ENCODE measurements at regions not wholly inside any gene's neighbourhood (a gene's known extent, or its start where the extent isn't known, plus 50 kb on each side); places are given as distances from the start of the nearest gene placed in this dataset.

- peak; percentile 78 for TF ChIP-seq CTCF (IDR thresholded peaks at IDR 0.05; ENCODE audit: unreplicated experiment)
- peaks cover 33% of the 10 kb centered on the region for H3K27me3 Mint-ChIP-seq
- no peaks in the 10 kb centered on the region for H3K36me3 Mint-ChIP-seq (ENCODE audit: insufficient read depth)
- H3K27ac Mint-ChIP-seq, result no peak overlapping the region
- peak; percentile 68 for DNase-seq (ENCODE audit: low spot score, unreplicated experiment)
- no peaks in the 10 kb centered on the region for H3K9me3 Mint-ChIP-seq (ENCODE audit: low read depth)
- no peaks in the 10 kb centered on the region for H3K4me1 Mint-ChIP-seq (ENCODE audit: low read depth)
- H3K4me3 Mint-ChIP-seq (ENCODE audit: low read depth), result no peak overlapping the region
These were observed 256.3 kb upstream of the SFSWAP start for GRCh38 chr12:131454418-131455217.

- H3K4me3 Mint-ChIP-seq (ENCODE audit: low read depth), result no peak overlapping the region
- H3K27ac Mint-ChIP-seq, result no peak overlapping the region
- no peak for TF ChIP-seq CTCF (IDR thresholded peaks at IDR 0.05; ENCODE audit: unreplicated experiment)
- no peak for DNase-seq (ENCODE audit: low spot score, unreplicated experiment)
- peaks cover 33% of the 10 kb centered on the region for H3K27me3 Mint-ChIP-seq
- no peaks in the 10 kb centered on the region for H3K4me1 Mint-ChIP-seq (ENCODE audit: low read depth)
- no peaks in the 10 kb centered on the region for H3K36me3 Mint-ChIP-seq (ENCODE audit: insufficient read depth)
- H3K9me3 Mint-ChIP-seq (ENCODE audit: low read depth), result no peaks in the 10 kb centered on the region
These were observed 255.7 kb upstream of the SFSWAP start for GRCh38 chr12:131455218-131455506.

GRCh38 chr12:131455581-131456110 lies 255.2 kb upstream of the SFSWAP start:
- Mint-ChIP-seq H3K27me3 (peaks cover 38% of the 10 kb centered on the region), H3K4me1 (ENCODE audit: low read depth) (no peaks in the 10 kb centered on the region), H3K36me3 (ENCODE audit: insufficient read depth) (no peaks in the 10 kb centered on the region), H3K9me3 (ENCODE audit: low read depth) (no peaks in the 10 kb centered on the region), H3K27ac (no peak overlapping the region), H3K4me3 (ENCODE audit: low read depth) (no peak overlapping the region)
- TF ChIP-seq CTCF (IDR thresholded peaks at IDR 0.05; ENCODE audit: unreplicated experiment), result no peak
- no peak for DNase-seq (ENCODE audit: low spot score, unreplicated experiment)

GRCh38 chr12:131456301-131457027 lies 254.4 kb upstream of the SFSWAP start:
- H3K36me3 Mint-ChIP-seq (ENCODE audit: insufficient read depth), result no peaks in the 10 kb centered on the region
- H3K4me1 Mint-ChIP-seq (ENCODE audit: low read depth), result no peaks in the 10 kb centered on the region
- TF ChIP-seq CTCF (IDR thresholded peaks at IDR 0.05; ENCODE audit: unreplicated experiment), result no peak
- H3K4me3 Mint-ChIP-seq (ENCODE audit: low read depth), result no peak overlapping the region
- no peak overlapping the region for H3K27ac Mint-ChIP-seq
- no peaks in the 10 kb centered on the region for H3K9me3 Mint-ChIP-seq (ENCODE audit: low read depth)
- DNase-seq (ENCODE audit: low spot score, unreplicated experiment), result no peak
- peaks cover 39% of the 10 kb centered on the region for H3K27me3 Mint-ChIP-seq

GRCh38 chr12:131457028-131457310 lies 253.9 kb upstream of the SFSWAP start:
- no peak overlapping the region for H3K27ac Mint-ChIP-seq
- no peak for DNase-seq (ENCODE audit: low spot score, unreplicated experiment)
- H3K4me3 Mint-ChIP-seq (ENCODE audit: low read depth), result no peak overlapping the region
- TF ChIP-seq CTCF (IDR thresholded peaks at IDR 0.05; ENCODE audit: unreplicated experiment), result no peak
- H3K9me3 Mint-ChIP-seq (ENCODE audit: low read depth), result no peaks in the 10 kb centered on the region
- H3K36me3 Mint-ChIP-seq (ENCODE audit: insufficient read depth), result no peaks in the 10 kb centered on the region
- no peaks in the 10 kb centered on the region for H3K4me1 Mint-ChIP-seq (ENCODE audit: low read depth)
- H3K27me3 Mint-ChIP-seq, result peaks cover 36% of the 10 kb centered on the region
